ENCODE measurements at regions not wholly inside any gene's neighbourhood (a gene's known extent, or its start where the extent isn't known, plus 50 kb on each side); places are given as distances from the start of the nearest gene placed in this dataset.

DNA sequence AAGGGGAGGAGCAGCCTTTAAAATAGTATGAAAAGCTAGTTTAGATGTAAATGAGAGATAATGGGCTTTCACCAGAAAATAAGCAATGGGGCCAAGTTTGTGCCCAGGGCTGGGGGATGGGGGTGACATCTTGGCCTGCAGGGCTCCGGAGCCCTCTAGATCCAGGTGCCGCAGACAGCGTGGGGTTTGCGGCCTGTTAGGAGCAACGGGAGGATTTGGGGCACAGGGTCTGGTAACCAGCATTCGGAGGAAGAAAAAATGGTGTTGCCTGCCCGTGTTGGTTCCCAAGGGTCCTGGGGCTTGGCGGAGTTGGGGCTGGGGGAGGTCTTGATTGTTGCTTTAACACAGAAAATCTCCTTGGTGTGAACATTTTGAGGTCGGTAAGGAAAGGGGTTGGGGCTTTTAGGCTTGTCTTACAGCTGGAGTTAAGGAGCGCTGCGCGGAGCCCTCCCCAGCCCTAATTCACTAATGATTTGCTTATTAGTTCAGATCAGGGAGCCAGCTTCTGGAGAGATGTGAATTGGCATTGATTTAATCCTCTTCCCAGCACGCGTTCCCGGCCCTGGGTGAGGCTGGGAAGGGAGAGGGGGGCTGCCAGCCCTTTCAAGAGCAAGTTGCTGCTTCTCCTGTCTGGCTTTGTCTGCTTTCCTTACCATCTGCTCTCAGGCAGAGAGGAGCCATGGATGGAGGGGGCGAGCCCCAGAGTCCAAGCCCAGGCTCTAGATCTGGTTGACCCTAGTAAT is 443.4 kb downstream of the BCOR start:
- TF ChIP-seq, protein P1, sequence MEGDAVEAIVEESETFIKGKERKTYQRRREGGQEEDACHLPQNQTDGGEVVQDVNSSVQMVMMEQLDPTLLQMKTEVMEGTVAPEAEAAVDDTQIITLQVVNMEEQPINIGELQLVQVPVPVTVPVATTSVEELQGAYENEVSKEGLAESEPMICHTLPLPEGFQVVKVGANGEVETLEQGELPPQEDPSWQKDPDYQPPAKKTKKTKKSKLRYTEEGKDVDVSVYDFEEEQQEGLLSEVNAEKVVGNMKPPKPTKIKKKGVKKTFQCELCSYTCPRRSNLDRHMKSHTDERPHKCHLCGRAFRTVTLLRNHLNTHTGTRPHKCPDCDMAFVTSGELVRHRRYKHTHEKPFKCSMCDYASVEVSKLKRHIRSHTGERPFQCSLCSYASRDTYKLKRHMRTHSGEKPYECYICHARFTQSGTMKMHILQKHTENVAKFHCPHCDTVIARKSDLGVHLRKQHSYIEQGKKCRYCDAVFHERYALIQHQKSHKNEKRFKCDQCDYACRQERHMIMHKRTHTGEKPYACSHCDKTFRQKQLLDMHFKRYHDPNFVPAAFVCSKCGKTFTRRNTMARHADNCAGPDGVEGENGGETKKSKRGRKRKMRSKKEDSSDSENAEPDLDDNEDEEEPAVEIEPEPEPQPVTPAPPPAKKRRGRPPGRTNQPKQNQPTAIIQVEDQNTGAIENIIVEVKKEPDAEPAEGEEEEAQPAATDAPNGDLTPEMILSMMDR (conservative IDR thresholded peaks at IDR 0.05; ENCODE audit: low read depth, low read length), result no peak
- no peak for TF ChIP-seq MAFK (IDR thresholded peaks at IDR 0.05; ENCODE audit: low read depth, low read length)

Data from IMR-90 (cell line).